HepG2 (cell line): ENCODE measurements at regions not wholly inside any gene's neighbourhood (a gene's known extent, or its start where the extent isn't known, plus 50 kb on each side); places are given as distances from the start of the nearest gene placed in this dataset.

Experiments used
- NR1H2 ChIP-seq: sonication (generic); formaldehyde crosslinking; IDR thresholded peaks from 2 replicates; pipeline ENCODE4 v1.8.1; 2022; ENCODE audit warnings: low read depth, missing genetic modification reagents, borderline replicate concordance
- RAD51 ChIP-seq: fragments of 450-650 bp; IDR thresholded peaks from 2 replicates; pipeline ENCODE4 v1.6.1; 2016; ENCODE audit warnings: borderline replicate concordance
- SIN3B ChIP-seq: fragments of 150-350 bp; IDR thresholded peaks from 2 replicates; pipeline ENCODE4 v1.6.1; 2014; ENCODE audit warnings: low read length
- ZBTB49 ChIP-seq: sonication (generic); formaldehyde crosslinking; IDR thresholded peaks from 2 replicates; pipeline ENCODE4 v1.4.0; 2020; ENCODE audit warnings: missing genetic modification reagents, borderline replicate concordance
- ZNF317 ChIP-seq: sonication (generic); formaldehyde crosslinking; IDR thresholded peaks from 2 replicates; pipeline ENCODE4 v1.5.0; 2020; ENCODE audit warnings: mild to moderate bottlenecking, missing genetic modification reagents
- ZNF331 ChIP-seq: sonication (generic); formaldehyde crosslinking; IDR thresholded peaks from 2 replicates; pipeline ENCODE4 v1.4.0; 2020; ENCODE audit warnings: missing genetic modification reagents
- ZNF615 ChIP-seq: sonication (generic); formaldehyde crosslinking; IDR thresholded peaks from 2 replicates; pipeline ENCODE4 v1.5.0; 2020; ENCODE audit warnings: mild to moderate bottlenecking, missing genetic modification reagents, borderline replicate concordance
- ZNF672 ChIP-seq: sonication (generic); formaldehyde crosslinking; IDR thresholded peaks from 2 replicates; pipeline ENCODE4 v1.8.1; 2022; ENCODE audit warnings: missing genetic modification reagents
- TF ChIP-seq, protein P1 (sequence below): sonication (generic); formaldehyde crosslinking; IDR thresholded peaks from 2 replicates; pipeline ENCODE4 v1.5.0; 2020; ENCODE audit warnings: mild to moderate bottlenecking, missing genetic modification reagents
- TF ChIP-seq, protein P2 (sequence below): sonication (generic); formaldehyde crosslinking; IDR thresholded peaks from 2 replicates; pipeline ENCODE4 v1.4.0; 2020; ENCODE audit warnings: missing genetic modification reagents
- TF ChIP-seq, protein P3 (sequence below): sonication (generic); formaldehyde crosslinking; IDR thresholded peaks from 2 replicates; pipeline ENCODE4 v1.8.0; 2022; ENCODE audit warnings: mild to moderate bottlenecking, missing genetic modification reagents, moderate library complexity
- TF ChIP-seq, protein P4 (sequence below): sonication (generic); formaldehyde crosslinking; IDR thresholded peaks from 2 replicates; pipeline ENCODE4 v1.9.0; 2021; ENCODE audit warnings: mild to moderate bottlenecking, missing genetic modification reagents

DNA sequence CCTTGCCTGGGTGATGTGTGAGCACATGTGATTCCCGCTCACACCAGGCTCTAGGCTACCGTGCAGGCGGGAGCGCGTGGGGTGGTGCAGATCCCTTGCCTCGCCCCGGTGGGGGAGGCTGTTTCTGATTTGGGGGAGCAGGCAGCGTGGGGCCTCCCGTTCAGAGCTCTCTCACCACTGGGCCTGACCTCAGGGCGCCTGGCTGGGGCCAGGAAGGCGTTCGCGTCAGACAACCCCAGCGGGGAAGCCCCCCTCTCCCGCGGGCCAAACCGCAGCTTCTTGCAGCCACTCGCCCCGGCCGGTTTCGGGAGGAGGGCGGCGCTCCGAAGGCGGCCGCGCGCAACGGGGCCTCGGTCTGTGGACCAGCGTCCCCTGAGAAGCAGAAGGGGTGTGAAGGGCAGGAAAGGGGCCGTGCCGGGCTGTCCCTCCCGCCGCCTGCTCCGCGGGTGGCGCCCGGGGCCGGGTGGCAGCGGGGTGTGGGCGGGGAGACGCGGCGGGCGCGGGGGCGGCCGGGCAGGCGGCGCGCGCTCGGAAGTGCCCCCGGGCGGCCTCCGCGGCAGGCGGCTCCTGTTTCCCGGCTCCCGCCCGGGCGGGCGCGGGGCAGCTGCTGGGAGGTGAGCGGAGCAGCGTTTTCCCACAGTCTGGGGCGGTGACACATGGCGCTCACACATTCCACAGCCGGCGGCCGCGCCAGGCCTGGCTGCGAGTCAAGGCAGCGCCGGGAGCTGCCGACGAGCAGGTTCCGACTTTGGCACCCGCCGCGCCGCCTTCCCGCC, 65.1 kb upstream of the HES1 start (continued):
- TF ChIP-seq, protein P1, sequence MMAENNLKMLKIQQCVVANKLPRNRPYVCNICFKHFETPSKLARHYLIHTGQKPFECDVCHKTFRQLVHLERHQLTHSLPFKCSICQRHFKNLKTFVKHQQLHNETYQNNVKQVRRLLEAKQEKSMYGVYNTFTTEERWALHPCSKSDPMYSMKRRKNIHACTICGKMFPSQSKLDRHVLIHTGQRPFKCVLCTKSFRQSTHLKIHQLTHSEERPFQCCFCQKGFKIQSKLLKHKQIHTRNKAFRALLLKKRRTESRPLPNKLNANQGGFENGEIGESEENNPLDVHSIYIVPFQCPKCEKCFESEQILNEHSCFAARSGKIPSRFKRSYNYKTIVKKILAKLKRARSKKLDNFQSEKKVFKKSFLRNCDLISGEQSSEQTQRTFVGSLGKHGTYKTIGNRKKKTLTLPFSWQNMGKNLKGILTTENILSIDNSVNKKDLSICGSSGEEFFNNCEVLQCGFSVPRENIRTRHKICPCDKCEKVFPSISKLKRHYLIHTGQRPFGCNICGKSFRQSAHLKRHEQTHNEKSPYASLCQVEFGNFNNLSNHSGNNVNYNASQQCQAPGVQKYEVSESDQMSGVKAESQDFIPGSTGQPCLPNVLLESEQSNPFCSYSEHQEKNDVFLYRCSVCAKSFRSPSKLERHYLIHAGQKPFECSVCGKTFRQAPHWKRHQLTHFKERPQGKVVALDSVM (CRISPR knock-in tag), result 0 out of 2 replicates have a peak, but pooled peaks have one; percentile 36
- TF ChIP-seq ZBTB49 (CRISPR knock-in tag) (peak; percentile 79; the same call in 1 of the 2 replicates), SIN3B (no peak), ZNF615 (CRISPR knock-in tag) (peak; percentile 81; the same call in 1 of the 2 replicates), ZNF672 (CRISPR knock-in tag) (0 out of 2 replicates have a peak, but pooled peaks have one; percentile 91), NR1H2 (CRISPR knock-in tag) (0 out of 2 replicates have a peak, but pooled peaks have one; percentile 75), RAD51 (no peak), ZNF317 (no peak), ZNF331 (peak; percentile 91)
- TF ChIP-seq, protein P2, sequence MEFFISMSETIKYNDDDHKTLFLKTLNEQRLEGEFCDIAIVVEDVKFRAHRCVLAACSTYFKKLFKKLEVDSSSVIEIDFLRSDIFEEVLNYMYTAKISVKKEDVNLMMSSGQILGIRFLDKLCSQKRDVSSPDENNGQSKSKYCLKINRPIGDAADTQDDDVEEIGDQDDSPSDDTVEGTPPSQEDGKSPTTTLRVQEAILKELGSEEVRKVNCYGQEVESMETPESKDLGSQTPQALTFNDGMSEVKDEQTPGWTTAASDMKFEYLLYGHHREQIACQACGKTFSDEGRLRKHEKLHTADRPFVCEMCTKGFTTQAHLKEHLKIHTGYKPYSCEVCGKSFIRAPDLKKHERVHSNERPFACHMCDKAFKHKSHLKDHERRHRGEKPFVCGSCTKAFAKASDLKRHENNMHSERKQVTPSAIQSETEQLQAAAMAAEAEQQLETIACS (CRISPR knock-in tag), result peak; percentile 75
- TF ChIP-seq, protein P3, sequence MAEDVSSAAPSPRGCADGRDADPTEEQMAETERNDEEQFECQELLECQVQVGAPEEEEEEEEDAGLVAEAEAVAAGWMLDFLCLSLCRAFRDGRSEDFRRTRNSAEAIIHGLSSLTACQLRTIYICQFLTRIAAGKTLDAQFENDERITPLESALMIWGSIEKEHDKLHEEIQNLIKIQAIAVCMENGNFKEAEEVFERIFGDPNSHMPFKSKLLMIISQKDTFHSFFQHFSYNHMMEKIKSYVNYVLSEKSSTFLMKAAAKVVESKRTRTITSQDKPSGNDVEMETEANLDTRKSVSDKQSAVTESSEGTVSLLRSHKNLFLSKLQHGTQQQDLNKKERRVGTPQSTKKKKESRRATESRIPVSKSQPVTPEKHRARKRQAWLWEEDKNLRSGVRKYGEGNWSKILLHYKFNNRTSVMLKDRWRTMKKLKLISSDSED (CRISPR knock-in tag), result no peak
- TF ChIP-seq, protein P4, sequence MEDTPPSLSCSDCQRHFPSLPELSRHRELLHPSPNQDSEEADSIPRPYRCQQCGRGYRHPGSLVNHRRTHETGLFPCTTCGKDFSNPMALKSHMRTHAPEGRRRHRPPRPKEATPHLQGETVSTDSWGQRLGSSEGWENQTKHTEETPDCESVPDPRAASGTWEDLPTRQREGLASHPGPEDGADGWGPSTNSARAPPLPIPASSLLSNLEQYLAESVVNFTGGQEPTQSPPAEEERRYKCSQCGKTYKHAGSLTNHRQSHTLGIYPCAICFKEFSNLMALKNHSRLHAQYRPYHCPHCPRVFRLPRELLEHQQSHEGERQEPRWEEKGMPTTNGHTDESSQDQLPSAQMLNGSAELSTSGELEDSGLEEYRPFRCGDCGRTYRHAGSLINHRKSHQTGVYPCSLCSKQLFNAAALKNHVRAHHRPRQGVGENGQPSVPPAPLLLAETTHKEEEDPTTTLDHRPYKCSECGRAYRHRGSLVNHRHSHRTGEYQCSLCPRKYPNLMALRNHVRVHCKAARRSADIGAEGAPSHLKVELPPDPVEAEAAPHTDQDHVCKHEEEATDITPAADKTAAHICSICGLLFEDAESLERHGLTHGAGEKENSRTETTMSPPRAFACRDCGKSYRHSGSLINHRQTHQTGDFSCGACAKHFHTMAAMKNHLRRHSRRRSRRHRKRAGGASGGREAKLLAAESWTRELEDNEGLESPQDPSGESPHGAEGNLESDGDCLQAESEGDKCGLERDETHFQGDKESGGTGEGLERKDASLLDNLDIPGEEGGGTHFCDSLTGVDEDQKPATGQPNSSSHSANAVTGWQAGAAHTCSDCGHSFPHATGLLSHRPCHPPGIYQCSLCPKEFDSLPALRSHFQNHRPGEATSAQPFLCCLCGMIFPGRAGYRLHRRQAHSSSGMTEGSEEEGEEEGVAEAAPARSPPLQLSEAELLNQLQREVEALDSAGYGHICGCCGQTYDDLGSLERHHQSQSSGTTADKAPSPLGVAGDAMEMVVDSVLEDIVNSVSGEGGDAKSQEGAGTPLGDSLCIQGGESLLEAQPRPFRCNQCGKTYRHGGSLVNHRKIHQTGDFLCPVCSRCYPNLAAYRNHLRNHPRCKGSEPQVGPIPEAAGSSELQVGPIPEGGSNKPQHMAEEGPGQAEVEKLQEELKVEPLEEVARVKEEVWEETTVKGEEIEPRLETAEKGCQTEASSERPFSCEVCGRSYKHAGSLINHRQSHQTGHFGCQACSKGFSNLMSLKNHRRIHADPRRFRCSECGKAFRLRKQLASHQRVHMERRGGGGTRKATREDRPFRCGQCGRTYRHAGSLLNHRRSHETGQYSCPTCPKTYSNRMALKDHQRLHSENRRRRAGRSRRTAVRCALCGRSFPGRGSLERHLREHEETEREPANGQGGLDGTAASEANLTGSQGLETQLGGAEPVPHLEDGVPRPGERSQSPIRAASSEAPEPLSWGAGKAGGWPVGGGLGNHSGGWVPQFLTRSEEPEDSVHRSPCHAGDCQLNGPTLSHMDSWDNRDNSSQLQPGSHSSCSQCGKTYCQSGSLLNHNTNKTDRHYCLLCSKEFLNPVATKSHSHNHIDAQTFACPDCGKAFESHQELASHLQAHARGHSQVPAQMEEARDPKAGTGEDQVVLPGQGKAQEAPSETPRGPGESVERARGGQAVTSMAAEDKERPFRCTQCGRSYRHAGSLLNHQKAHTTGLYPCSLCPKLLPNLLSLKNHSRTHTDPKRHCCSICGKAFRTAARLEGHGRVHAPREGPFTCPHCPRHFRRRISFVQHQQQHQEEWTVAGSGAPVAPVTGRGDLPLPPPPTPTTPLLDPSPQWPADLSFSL (CRISPR knock-in tag), result no peak
